GM23338 (cell line): ENCODE measurements at regions not wholly inside any gene's neighbourhood (a gene's known extent, or its start where the extent isn't known, plus 50 kb on each side); places are given as distances from the start of the nearest gene placed in this dataset.

Source experiments
- ATAC-seq: fragments of 200-7000 bp; cut with Tn5 transposase; 3 replicates; pipeline ENCODE4 v1.9.1; 2020
- DNase-seq: peaks from one replicate; pipeline ENCODE4 v3.0.0-alpha.2; 2015; ENCODE audit warnings: low spot score
- H2AFZ ChIP-seq: fragments of 200-600 bp; sonication (generic); 2 replicates; pipeline ENCODE4 v1.8.0; 2016; ENCODE audit warnings: antibody characterized with exemption, mild to moderate bottlenecking, moderate library complexity
- H3F3A ChIP-seq: fragments of 200-600 bp; sonication (generic); replicated peaks from 2 replicates; pipeline ENCODE4 v1.8.0; 2017; ENCODE audit warnings: antibody characterized with exemption, mixed run types, low read depth
- H3K27ac ChIP-seq: fragments of 200-600 bp; sonication (generic); 2 replicates; pipeline ENCODE4 v1.6.1; 2016; ENCODE audit warnings: low read depth
- H3K27me3 ChIP-seq: fragments of 200-600 bp; sonication (generic); 2 replicates; pipeline ENCODE4 v1.8.0; 2016; ENCODE audit warnings: mild to moderate bottlenecking, mixed run types, moderate library complexity; ENCODE audit not compliant: insufficient read depth
- H3K36me3 ChIP-seq: fragments of 200-600 bp; sonication (generic); 2 replicates; pipeline ENCODE4 v1.8.0; 2016; ENCODE audit warnings: mild to moderate bottlenecking; ENCODE audit not compliant: insufficient read depth
- H3K4me1 ChIP-seq: fragments of 200-600 bp; sonication (generic); 2 replicates; pipeline ENCODE4 v1.8.0; 2016; ENCODE audit warnings: mild to moderate bottlenecking, moderate library complexity; ENCODE audit not compliant: insufficient read depth
- H3K4me2 ChIP-seq: fragments of 200-600 bp; sonication (generic); 2 replicates; pipeline ENCODE4 v1.7.1; 2017; ENCODE audit warnings: mixed run types
- H3K4me3 ChIP-seq: fragments of 200-600 bp; sonication (generic); 2 replicates; pipeline ENCODE4 v1.6.1; 2016; ENCODE audit warnings: mixed run types
- H3K79me2 ChIP-seq: fragments of 200-600 bp; sonication (generic); replicated peaks from 2 replicates; pipeline ENCODE4 v1.8.0; 2017; ENCODE audit warnings: mild to moderate bottlenecking; ENCODE audit not compliant: insufficient read depth
- H3K9me2 ChIP-seq: fragments of 200-600 bp; sonication (generic); 2 replicates; pipeline ENCODE4 v1.8.0; 2017; ENCODE audit not compliant: insufficient read depth
- H4K20me1 ChIP-seq: fragments of 200-600 bp; sonication (generic); replicated peaks from 2 replicates; pipeline ENCODE4 v1.8.0; 2017; ENCODE audit warnings: mild to moderate bottlenecking; ENCODE audit not compliant: insufficient read depth
- H3K27ac Mint-ChIP-seq: 2 replicates; pipeline ENCODE4 v1.8.0; 2020; ENCODE audit warnings: inconsistent platforms, mild to moderate bottlenecking, moderate library complexity, mixed read lengths
- H3K27me3 Mint-ChIP-seq: 3 replicates; pipeline ENCODE4 v1.8.0; 2022; ENCODE audit warnings: low read depth, mild to moderate bottlenecking, moderate library complexity, mixed read lengths, inconsistent platforms; ENCODE audit not compliant: insufficient read depth, poor library complexity
- H3K36me3 Mint-ChIP-seq: 3 replicates; pipeline ENCODE4 v1.8.0; 2021; ENCODE audit warnings: low read depth, mild to moderate bottlenecking, inconsistent platforms, moderate library complexity, mixed read lengths
- H3K4me1 Mint-ChIP-seq: 3 replicates; pipeline ENCODE4 v1.8.0; 2020; ENCODE audit warnings: mild to moderate bottlenecking, inconsistent platforms, mixed read lengths
- H3K4me3 Mint-ChIP-seq: 3 replicates; pipeline ENCODE4 v1.8.0; 2021; ENCODE audit warnings: moderate library complexity, mild to moderate bottlenecking, inconsistent platforms, mixed read lengths
- H3K9me3 Mint-ChIP-seq: 3 replicates; pipeline ENCODE4 v1.8.0; 2020; ENCODE audit warnings: moderate library complexity, mild to moderate bottlenecking, inconsistent platforms, mixed read lengths
- CREB1 ChIP-seq: fragments of 250-450 bp; sonication (Bioruptor Pico); IDR thresholded peaks from 2 replicates; pipeline ENCODE4 v1.5.0; 2020; ENCODE audit warnings: low read depth, mild to moderate bottlenecking, moderate library complexity
- EZH2 ChIP-seq: fragments of 200-600 bp; sonication (generic); IDR thresholded peaks from one replicate; pipeline ENCODE4 v1.8.0; 2017; ENCODE audit warnings: antibody characterized with exemption, mild to moderate bottlenecking, low read depth; ENCODE audit not compliant: unreplicated experiment
- EZH2phosphoT487 ChIP-seq: fragments of 200-600 bp; sonication (generic); IDR thresholded peaks from one replicate; pipeline ENCODE4 v1.8.1; 2018; ENCODE audit warnings: antibody characterized with exemption; ENCODE audit not compliant: unreplicated experiment
- JUNB ChIP-seq: IDR thresholded peaks from one replicate; pipeline ENCODE4 v1.6.1; 2016; ENCODE audit warnings: antibody characterized with exemption; ENCODE audit not compliant: unreplicated experiment
- NANOG ChIP-seq: IDR thresholded peaks from 2 replicates; pipeline ENCODE4 v1.6.1; 2016; ENCODE audit warnings: antibody characterized with exemption, borderline replicate concordance
- POLR2AphosphoS5 ChIP-seq: IDR thresholded peaks from 2 replicates; pipeline ENCODE4 v1.6.1; 2016; ENCODE audit warnings: antibody characterized with exemption, low read depth
- STAT1 ChIP-seq: IDR thresholded peaks from one replicate; pipeline ENCODE4 v1.6.1; 2016; ENCODE audit warnings: antibody characterized with exemption; ENCODE audit not compliant: unreplicated experiment
- ZNF331 ChIP-seq: fragments of 250-450 bp; sonication (Bioruptor Pico); IDR thresholded peaks from 2 replicates; pipeline ENCODE4 v1.5.0; 2020; ENCODE audit warnings: low read depth, mild to moderate bottlenecking, moderate library complexity
- TF ChIP-seq, protein P1 (sequence below): IDR thresholded peaks from one replicate; pipeline ENCODE4 v1.6.1; 2018; ENCODE audit warnings: antibody characterized with exemption; ENCODE audit not compliant: unreplicated experiment
- TF ChIP-seq, protein P2 (sequence below), 2 experiments: fragments of 200-600 bp in 1 of 2; sonication (generic) in 1 of 2; conservative IDR thresholded peaks; 2 replicates each; pipeline versions ENCODE4 v1.5.1 to v1.6.1; 2016 to 2017; ENCODE audit warnings: antibody characterized with exemption in 2 of 2, low read depth in 2 of 2, mild to moderate bottlenecking in 2 of 2, moderate library complexity in 1 of 2
- TF ChIP-seq, protein P3 (sequence below): IDR thresholded peaks from 2 replicates; pipeline ENCODE4 v1.6.1; 2016; ENCODE audit warnings: antibody characterized with exemption
- TF ChIP-seq, protein P4 (sequence below): fragments of 250-450 bp; sonication (Bioruptor Pico); IDR thresholded peaks from 2 replicates; pipeline ENCODE4 v1.5.0; 2020; ENCODE audit warnings: mild to moderate bottlenecking, moderate library complexity

DNA sequence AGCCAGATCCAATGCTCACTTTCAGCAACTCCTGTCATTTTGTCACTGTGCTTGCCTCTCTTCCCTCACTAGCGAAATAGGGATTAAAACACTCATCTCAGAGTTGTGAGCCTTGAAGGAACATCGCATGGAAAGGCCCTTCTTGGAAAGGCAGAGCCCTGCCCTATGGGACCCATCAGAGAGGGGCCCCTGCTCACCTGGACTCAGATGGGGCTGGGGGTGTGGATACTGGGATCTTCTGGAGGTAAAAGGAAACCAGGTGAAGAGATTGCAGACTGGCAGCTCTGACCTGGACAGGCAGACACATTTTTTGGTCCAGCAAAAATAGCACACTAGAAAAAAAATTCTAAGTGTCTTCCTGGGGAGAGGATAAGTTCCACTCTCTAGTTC lies 54.2 kb upstream of the EPS8L3 start:
- ATAC-seq, result no peak
- no peak overlapping the region for H3K4me2 ChIP-seq
- H3F3A ChIP-seq, result no peaks in the 10 kb centered on the region

More for the DNA sequence above, 54.2 kb upstream of the EPS8L3 start:
- no peaks in the 10 kb centered on the region for H3K27me3 ChIP-seq
- Mint-ChIP-seq H3K9me3 (peaks cover 13% of the 10 kb centered on the region; the same call in 2 of the 3 replicates), H3K4me1 (no peaks in the 10 kb centered on the region; the same call in 2 of the 3 replicates), H3K36me3 (peaks cover 9% of the 10 kb centered on the region; the same call in 2 of the 3 replicates), H3K4me3 (no peak overlapping the region), H3K27ac (no peak overlapping the region), H3K27me3 (peaks cover 4% of the 10 kb centered on the region)
- H3K4me1 ChIP-seq, result no peaks in the 10 kb centered on the region
- H4K20me1 ChIP-seq, result no peaks in the 10 kb centered on the region
- TF ChIP-seq STAT1 (no peak), EZH2phosphoT487 (no peak), EZH2 (no peak), JUNB (no peak), CREB1 (CRISPR knock-in tag) (no peak), POLR2AphosphoS5 (no peak), NANOG (no peak), ZNF331 (CRISPR knock-in tag) (no peak)
- TF ChIP-seq, protein P1, sequence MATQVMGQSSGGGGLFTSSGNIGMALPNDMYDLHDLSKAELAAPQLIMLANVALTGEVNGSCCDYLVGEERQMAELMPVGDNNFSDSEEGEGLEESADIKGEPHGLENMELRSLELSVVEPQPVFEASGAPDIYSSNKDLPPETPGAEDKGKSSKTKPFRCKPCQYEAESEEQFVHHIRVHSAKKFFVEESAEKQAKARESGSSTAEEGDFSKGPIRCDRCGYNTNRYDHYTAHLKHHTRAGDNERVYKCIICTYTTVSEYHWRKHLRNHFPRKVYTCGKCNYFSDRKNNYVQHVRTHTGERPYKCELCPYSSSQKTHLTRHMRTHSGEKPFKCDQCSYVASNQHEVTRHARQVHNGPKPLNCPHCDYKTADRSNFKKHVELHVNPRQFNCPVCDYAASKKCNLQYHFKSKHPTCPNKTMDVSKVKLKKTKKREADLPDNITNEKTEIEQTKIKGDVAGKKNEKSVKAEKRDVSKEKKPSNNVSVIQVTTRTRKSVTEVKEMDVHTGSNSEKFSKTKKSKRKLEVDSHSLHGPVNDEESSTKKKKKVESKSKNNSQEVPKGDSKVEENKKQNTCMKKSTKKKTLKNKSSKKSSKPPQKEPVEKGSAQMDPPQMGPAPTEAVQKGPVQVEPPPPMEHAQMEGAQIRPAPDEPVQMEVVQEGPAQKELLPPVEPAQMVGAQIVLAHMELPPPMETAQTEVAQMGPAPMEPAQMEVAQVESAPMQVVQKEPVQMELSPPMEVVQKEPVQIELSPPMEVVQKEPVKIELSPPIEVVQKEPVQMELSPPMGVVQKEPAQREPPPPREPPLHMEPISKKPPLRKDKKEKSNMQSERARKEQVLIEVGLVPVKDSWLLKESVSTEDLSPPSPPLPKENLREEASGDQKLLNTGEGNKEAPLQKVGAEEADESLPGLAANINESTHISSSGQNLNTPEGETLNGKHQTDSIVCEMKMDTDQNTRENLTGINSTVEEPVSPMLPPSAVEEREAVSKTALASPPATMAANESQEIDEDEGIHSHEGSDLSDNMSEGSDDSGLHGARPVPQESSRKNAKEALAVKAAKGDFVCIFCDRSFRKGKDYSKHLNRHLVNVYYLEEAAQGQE, result no peak
- TF ChIP-seq, protein P2, sequence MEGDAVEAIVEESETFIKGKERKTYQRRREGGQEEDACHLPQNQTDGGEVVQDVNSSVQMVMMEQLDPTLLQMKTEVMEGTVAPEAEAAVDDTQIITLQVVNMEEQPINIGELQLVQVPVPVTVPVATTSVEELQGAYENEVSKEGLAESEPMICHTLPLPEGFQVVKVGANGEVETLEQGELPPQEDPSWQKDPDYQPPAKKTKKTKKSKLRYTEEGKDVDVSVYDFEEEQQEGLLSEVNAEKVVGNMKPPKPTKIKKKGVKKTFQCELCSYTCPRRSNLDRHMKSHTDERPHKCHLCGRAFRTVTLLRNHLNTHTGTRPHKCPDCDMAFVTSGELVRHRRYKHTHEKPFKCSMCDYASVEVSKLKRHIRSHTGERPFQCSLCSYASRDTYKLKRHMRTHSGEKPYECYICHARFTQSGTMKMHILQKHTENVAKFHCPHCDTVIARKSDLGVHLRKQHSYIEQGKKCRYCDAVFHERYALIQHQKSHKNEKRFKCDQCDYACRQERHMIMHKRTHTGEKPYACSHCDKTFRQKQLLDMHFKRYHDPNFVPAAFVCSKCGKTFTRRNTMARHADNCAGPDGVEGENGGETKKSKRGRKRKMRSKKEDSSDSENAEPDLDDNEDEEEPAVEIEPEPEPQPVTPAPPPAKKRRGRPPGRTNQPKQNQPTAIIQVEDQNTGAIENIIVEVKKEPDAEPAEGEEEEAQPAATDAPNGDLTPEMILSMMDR (conservative IDR thresholded peaks at IDR 0.05; ENCODE audit: low read depth in 2 of 2), result no peak
- TF ChIP-seq, protein P3, sequence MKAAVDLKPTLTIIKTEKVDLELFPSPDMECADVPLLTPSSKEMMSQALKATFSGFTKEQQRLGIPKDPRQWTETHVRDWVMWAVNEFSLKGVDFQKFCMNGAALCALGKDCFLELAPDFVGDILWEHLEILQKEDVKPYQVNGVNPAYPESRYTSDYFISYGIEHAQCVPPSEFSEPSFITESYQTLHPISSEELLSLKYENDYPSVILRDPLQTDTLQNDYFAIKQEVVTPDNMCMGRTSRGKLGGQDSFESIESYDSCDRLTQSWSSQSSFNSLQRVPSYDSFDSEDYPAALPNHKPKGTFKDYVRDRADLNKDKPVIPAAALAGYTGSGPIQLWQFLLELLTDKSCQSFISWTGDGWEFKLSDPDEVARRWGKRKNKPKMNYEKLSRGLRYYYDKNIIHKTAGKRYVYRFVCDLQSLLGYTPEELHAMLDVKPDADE, result no peak
- TF ChIP-seq, protein P4, sequence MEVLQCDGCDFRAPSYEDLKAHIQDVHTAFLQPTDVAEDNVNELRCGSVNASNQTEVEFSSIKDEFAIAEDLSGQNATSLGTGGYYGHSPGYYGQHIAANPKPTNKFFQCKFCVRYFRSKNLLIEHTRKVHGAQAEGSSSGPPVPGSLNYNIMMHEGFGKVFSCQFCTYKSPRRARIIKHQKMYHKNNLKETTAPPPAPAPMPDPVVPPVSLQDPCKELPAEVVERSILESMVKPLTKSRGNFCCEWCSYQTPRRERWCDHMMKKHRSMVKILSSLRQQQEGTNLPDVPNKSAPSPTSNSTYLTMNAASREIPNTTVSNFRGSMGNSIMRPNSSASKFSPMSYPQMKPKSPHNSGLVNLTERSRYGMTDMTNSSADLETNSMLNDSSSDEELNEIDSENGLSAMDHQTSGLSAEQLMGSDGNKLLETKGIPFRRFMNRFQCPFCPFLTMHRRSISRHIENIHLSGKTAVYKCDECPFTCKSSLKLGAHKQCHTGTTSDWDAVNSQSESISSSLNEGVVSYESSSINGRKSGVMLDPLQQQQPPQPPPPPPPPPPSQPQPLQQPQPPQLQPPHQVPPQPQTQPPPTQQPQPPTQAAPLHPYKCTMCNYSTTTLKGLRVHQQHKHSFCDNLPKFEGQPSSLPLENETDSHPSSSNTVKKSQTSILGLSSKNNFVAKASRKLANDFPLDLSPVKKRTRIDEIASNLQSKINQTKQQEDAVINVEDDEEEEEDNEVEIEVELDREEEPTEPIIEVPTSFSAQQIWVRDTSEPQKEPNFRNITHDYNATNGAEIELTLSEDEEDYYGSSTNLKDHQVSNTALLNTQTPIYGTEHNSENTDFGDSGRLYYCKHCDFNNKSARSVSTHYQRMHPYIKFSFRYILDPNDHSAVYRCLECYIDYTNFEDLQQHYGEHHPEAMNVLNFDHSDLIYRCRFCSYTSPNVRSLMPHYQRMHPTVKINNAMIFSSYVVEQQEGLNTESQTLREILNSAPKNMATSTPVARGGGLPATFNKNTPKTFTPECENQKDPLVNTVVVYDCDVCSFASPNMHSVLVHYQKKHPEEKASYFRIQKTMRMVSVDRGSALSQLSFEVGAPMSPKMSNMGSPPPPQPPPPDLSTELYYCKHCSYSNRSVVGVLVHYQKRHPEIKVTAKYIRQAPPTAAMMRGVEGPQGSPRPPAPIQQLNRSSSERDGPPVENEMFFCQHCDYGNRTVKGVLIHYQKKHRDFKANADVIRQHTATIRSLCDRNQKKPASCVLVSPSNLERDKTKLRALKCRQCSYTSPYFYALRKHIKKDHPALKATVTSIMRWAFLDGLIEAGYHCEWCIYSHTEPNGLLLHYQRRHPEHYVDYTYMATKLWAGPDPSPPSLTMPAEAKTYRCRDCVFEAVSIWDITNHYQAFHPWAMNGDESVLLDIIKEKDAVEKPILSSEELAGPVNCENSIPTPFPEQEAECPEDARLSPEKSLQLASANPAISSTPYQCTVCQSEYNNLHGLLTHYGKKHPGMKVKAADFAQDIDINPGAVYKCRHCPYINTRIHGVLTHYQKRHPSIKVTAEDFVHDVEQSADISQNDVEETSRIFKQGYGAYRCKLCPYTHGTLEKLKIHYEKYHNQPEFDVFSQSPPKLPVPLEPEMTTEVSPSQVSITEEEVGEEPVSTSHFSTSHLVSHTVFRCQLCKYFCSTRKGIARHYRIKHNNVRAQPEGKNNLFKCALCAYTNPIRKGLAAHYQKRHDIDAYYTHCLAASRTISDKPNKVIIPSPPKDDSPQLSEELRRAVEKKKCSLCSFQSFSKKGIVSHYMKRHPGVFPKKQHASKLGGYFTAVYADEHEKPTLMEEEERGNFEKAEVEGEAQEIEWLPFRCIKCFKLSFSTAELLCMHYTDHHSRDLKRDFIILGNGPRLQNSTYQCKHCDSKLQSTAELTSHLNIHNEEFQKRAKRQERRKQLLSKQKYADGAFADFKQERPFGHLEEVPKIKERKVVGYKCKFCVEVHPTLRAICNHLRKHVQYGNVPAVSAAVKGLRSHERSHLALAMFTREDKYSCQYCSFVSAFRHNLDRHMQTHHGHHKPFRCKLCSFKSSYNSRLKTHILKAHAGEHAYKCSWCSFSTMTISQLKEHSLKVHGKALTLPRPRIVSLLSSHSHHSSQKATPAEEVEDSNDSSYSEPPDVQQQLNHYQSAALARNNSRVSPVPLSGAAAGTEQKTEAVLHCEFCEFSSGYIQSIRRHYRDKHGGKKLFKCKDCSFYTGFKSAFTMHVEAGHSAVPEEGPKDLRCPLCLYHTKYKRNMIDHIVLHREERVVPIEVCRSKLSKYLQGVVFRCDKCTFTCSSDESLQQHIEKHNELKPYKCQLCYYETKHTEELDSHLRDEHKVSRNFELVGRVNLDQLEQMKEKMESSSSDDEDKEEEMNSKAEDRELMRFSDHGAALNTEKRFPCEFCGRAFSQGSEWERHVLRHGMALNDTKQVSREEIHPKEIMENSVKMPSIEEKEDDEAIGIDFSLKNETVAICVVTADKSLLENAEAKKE (CRISPR knock-in tag), result no peak
- no peaks in the 10 kb centered on the region for H3K79me2 ChIP-seq
- H3K36me3 ChIP-seq, result no peaks in the 10 kb centered on the region
- H3K27ac ChIP-seq, result no peak overlapping the region
- H3K9me2 ChIP-seq, result no peaks in the 10 kb centered on the region
- H3K4me3 ChIP-seq, result no peak overlapping the region
- no peak overlapping the region for H2AFZ ChIP-seq
- DNase-seq, result no peak
